Thyroid gland (tissue), 4 donors: ENCODE measurements at regions not wholly inside any gene's neighbourhood (a gene's known extent, or its start where the extent isn't known, plus 50 kb on each side); places are given as distances from the start of the nearest gene placed in this dataset. TPM values are rescaled to one million over a fixed set of nuclear protein-coding genes. Genes with fewer than 3 reads are reported as not detected.

Source experiments
- DNase-seq, 2 donors: peaks; one replicate each; pipeline ENCODE4 v3.0.0-alpha.2; 2019
- H3K27ac ChIP-seq, 3 donors: fragments of 200-600 bp; sonication (generic); 1 replicate in 2 of 3; 2 replicates in 1 of 3; pipeline ENCODE4 v1.5.1; 2016 to 2019; ENCODE audit warnings: mild to moderate bottlenecking in 1 of 3, moderate library complexity in 1 of 3
- H3K27me3 ChIP-seq: fragments of 200-600 bp; sonication (generic); one replicate; pipeline ENCODE4 v1.5.1; 2019
- H3K36me3 ChIP-seq, 2 donors: fragments of 200-600 bp; sonication (generic); one replicate each; pipeline ENCODE4 v1.5.1; 2016 to 2019
- H3K4me1 ChIP-seq, 2 donors: fragments of 200-600 bp; sonication (generic); one replicate each; pipeline ENCODE4 v1.5.1; 2017 to 2019
- H3K4me3 ChIP-seq, 3 donors: fragments of 200-600 bp; sonication (generic); replicated peaks in 1 of 3; 1 replicate in 2 of 3; 2 replicates in 1 of 3; pipeline ENCODE4 v1.5.1; 2016; ENCODE audit warnings: mild to moderate bottlenecking in 1 of 3
- H3K9me3 ChIP-seq: fragments of 200-600 bp; sonication (generic); one replicate; pipeline ENCODE4 v1.5.1; 2017
- CTCF ChIP-seq, 6 experiments: fragments of 200-600 bp in 3 of 6; fragments of 450-650 bp in 3 of 6; sonication (generic) in 3 of 6; IDR thresholded peaks; one replicate each; pipeline ENCODE4 v1.5.1; 2016 to 2019; ENCODE audit warnings: antibody characterized with exemption in 6 of 6, mild to moderate bottlenecking in 2 of 6, inconsistent platforms in 1 of 6, moderate library complexity in 1 of 6
- POLR2A ChIP-seq, 2 donors: fragments of 450-650 bp; IDR thresholded peaks; one replicate each; pipeline ENCODE4 v1.6.1; 2017; ENCODE audit warnings: antibody characterized with exemption in 2 of 2, mild to moderate bottlenecking in 2 of 2, moderate library complexity in 1 of 2
- WGBS, 2 donors: methylation state at CpG; one replicate each; pipeline ENCODE4 v1.1.5; 2017; 5-methylcytosine and 5-hydroxymethylcytosine counted together
- intact Hi-C: fragments of 100-400 bp; cut with DNase I; formaldehyde crosslinking; loops from one replicate; pipeline ENCODE4 v1.15.1; 2023
- small RNA-seq: library from RNA; depleted of rRNA; stranded (forward); fragments of <200 nt; gene quantifications from one replicate; pipeline ENCODE3, GENCODE V24; 2016

- H3K36me3 ChIP-seq = no peaks in the 10 kb centered on the region
- no peaks in the 10 kb centered on the region for H3K9me3 ChIP-seq
- H3K4me3 ChIP-seq = no peak overlapping the region
- peaks cover 2 to 9% of the 10 kb centered on the region in 2 donors for H3K4me1 ChIP-seq
- 60 to 82% methylated on average over 29 to 41 of the region's 45 CpGs for WGBS, 2 donors
- intact Hi-C loops = no loop called here
- H3K27ac ChIP-seq = no peak overlapping the region
- TF ChIP-seq CTCF (IDR thresholded peaks at IDR 0.05) (peak; percentile 72 to 92 (median 84)), POLR2A (IDR thresholded peaks at IDR 0.05) (no peak)
- H3K27me3 ChIP-seq = no peaks in the 10 kb centered on the region
- peak; percentile 88 for DNase-seq
Measured at GRCh38 chr1:10960411-10961299, 51.8 kb upstream of the TARDBP start.

- intact Hi-C loops = no loop called here
- Histone ChIP-seq H3K4me1 (peaks cover 5 to 16% of the 10 kb centered on the region in 2 donors), H3K4me3 (no peak overlapping the region), H3K9me3 (no peaks in the 10 kb centered on the region), H3K36me3 (no peaks in the 10 kb centered on the region), H3K27me3 (no peaks in the 10 kb centered on the region), H3K27ac (no peak overlapping the region)
- TF ChIP-seq POLR2A (IDR thresholded peaks at IDR 0.05) (no peak), CTCF (IDR thresholded peaks at IDR 0.05) (peak in 1 of 6 experiments; percentile 1)
- no peak for DNase-seq
- WGBS, 2 donors = 71 to 72% methylated on average over 12 of the region's 13 CpGs
Measured at GRCh38 chr1:10961300-10961833, 51.1 kb upstream of the TARDBP start.

- peaks cover 5 to 17% of the 10 kb centered on the region in 2 donors for H3K4me1 ChIP-seq
- no peaks in the 10 kb centered on the region for H3K27me3 ChIP-seq
- 54 to 67% methylated on average over 4 of the region's 4 CpGs for WGBS, 2 donors
- intact Hi-C loops = no loop called here
- no peaks in the 10 kb centered on the region for H3K36me3 ChIP-seq
- TF ChIP-seq CTCF (IDR thresholded peaks at IDR 0.05) (no peak), POLR2A (IDR thresholded peaks at IDR 0.05) (no peak)
- no peaks in the 10 kb centered on the region for H3K9me3 ChIP-seq
- no peak overlapping the region for H3K27ac ChIP-seq
- peak; percentile 81 to 82 for DNase-seq
- no peak overlapping the region for H3K4me3 ChIP-seq
Measured at GRCh38 chr1:10962483-10962882, 50.0 kb upstream of the TARDBP start.

Small RNA genes lying in the stretch of these regions (small RNA-seq; reads per million reads assigned to genes)
- not detected for gene HSPE1P24
